ENCODE measurements at regions not wholly inside any gene's neighbourhood (a gene's known extent, or its start where the extent isn't known, plus 50 kb on each side); places are given as distances from the start of the nearest gene placed in this dataset.

DNA sequence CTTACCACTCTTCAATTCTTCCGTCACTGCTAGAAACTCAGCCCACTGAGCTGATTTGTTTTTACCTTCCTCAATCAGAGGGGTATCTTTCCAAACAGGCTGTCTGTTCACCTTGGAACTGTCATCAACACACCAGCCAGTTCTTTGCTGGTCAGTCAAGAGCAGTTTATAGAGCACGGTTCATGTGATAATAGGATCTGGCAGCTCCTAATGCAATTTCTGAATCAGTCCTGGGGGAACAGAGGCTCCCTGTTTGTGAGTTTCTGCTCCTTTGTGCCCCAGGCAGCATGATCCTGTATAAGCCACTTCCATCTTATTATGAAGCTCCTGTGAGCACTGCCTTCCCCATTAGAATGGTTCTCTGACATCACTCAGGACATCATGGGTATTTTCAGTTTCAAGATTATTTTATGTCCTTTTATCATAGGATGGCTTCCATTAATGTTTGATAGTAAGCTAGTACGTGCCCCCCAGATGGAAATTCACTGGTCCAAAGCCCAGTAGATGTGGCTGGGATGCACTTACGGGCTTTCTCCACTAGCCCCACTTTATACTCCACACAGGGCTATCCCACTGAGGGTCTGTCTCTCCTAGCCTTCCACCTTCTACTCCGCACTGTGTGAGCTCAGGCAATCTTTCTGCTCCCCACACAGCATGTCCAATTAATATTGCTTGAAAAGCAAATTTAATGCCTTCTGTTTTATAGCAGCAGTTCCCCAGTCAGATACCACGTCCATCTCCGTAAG lies 85.5 kb upstream of the SPIN1 start:
- no peak for TF ChIP-seq EP300 (IDR thresholded peaks at IDR 0.05)
- no peak for TF ChIP-seq POLR2AphosphoS5 (IDR thresholded peaks at IDR 0.05)
- TF ChIP-seq, protein P1, sequence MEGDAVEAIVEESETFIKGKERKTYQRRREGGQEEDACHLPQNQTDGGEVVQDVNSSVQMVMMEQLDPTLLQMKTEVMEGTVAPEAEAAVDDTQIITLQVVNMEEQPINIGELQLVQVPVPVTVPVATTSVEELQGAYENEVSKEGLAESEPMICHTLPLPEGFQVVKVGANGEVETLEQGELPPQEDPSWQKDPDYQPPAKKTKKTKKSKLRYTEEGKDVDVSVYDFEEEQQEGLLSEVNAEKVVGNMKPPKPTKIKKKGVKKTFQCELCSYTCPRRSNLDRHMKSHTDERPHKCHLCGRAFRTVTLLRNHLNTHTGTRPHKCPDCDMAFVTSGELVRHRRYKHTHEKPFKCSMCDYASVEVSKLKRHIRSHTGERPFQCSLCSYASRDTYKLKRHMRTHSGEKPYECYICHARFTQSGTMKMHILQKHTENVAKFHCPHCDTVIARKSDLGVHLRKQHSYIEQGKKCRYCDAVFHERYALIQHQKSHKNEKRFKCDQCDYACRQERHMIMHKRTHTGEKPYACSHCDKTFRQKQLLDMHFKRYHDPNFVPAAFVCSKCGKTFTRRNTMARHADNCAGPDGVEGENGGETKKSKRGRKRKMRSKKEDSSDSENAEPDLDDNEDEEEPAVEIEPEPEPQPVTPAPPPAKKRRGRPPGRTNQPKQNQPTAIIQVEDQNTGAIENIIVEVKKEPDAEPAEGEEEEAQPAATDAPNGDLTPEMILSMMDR (IDR thresholded peaks at IDR 0.05), result no peak
- TF ChIP-seq POLR2A (IDR thresholded peaks at IDR 0.05), result no peak
- WGBS, 2 donors, result 92 to 96% methylated on average over 6 to 7 of the region's 7 CpGs
- Histone ChIP-seq H3K4me1 (no peaks in the 10 kb centered on the region), H3K9me3 (no peaks in the 10 kb centered on the region), H3K36me3 (no peaks in the 10 kb centered on the region), H3K4me3 (no peak overlapping the region), H3K27ac (no peak overlapping the region), H3K27me3 (no peaks in the 10 kb centered on the region)
- ATAC-seq (ENCODE audit: low FRiP score in 2 of 2) (no peak), DNase-seq (no peak)

DNA sequence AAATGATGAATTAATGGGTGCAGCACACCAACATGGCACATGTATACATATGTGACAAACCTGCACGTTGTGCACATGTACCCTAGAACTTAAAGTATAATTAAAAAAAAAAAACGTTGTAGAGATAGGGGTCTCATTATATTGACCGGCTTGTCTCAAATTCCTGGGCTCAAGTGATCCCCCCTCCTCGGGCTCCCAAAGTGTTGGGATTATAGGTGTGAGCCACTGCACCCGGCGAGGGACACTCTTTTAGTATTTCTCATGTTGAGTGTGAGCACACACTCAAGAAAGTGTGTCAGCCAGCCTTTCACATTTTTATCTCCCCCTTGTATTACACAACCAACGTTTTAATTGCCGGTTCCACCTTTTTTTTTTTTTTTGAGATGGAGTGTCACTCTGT lies 87.7 kb upstream of the SPIN1 start:
- no peaks in the 10 kb centered on the region for H3K36me3 ChIP-seq
- ATAC-seq (ENCODE audit: low FRiP score in 2 of 2) (no peak), DNase-seq (no peak)
- WGBS, 2 donors, result 88% methylated on average over 8 of the region's 8 CpGs
- no peak overlapping the region for H3K4me3 ChIP-seq
- H3K9me3 ChIP-seq, result no peaks in the 10 kb centered on the region
- H3K4me1 ChIP-seq, result no peaks in the 10 kb centered on the region
- no peak for TF ChIP-seq POLR2A (IDR thresholded peaks at IDR 0.05)
- no peak for TF ChIP-seq POLR2AphosphoS5 (IDR thresholded peaks at IDR 0.05)
- TF ChIP-seq, protein P1 (IDR thresholded peaks at IDR 0.05), result no peak
- TF ChIP-seq EP300 (IDR thresholded peaks at IDR 0.05), result no peak
- no peak overlapping the region for H3K27ac ChIP-seq
- no peaks in the 10 kb centered on the region for H3K27me3 ChIP-seq

DNA sequence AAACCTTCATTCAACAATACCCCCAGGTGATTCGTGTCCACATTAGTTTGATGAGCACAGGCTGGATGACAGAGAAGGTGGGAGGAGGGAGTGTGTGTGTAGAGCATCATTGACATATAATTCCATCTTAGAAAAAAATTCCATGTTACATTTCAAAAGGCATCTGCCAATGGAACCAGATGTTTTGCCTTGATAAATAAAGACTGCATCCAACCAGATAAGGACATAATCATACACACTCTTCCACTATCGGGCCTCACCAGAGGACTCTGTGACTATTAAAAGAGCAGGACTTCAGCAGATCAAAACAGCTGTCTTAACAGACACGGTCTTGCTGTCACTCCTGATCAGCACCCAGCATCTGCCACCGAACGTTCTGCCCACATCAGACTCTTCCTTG lies 96.4 kb upstream of the SPIN1 start:
- no peaks in the 10 kb centered on the region for H3K36me3 ChIP-seq
- TF ChIP-seq POLR2A (IDR thresholded peaks at IDR 0.05), result no peak
- no peaks in the 10 kb centered on the region for H3K4me1 ChIP-seq
- WGBS, 2 donors, result 69 to 75% methylated on average over 5 of the region's 5 CpGs
- no peaks in the 10 kb centered on the region for H3K27me3 ChIP-seq
- DNase-seq (no peak), ATAC-seq (ENCODE audit: low FRiP score in 2 of 2) (no peak)
- H3K9me3 ChIP-seq, result no peaks in the 10 kb centered on the region
- no peak overlapping the region for H3K4me3 ChIP-seq
- no peak overlapping the region for H3K27ac ChIP-seq

DNA sequence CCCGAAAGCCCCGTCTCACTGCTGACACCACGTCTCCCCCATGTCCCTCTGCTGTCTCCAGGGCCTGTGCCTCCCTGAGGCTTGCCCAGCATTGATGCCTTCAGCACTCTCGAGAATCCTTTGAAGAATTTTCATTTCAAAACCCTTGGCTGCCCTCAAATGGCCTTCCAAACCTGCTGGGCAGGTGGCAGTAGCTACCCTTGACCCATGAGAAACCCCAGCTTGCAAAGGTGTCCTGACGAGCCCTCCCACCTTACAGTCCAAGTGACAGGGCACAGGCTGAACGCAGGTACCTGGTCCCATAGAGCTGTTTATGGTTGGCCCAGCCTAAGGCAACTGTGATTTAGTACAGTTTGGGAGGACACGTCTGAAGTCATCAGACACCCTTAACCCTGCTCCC lies 97.2 kb upstream of the SPIN1 start:
- DNase-seq (no peak), ATAC-seq (ENCODE audit: low FRiP score in 2 of 2) (no peak)
- Histone ChIP-seq H3K4me3 (no peak overlapping the region), H3K4me1 (no peaks in the 10 kb centered on the region), H3K36me3 (no peaks in the 10 kb centered on the region), H3K27me3 (no peaks in the 10 kb centered on the region), H3K27ac (no peak overlapping the region), H3K9me3 (no peaks in the 10 kb centered on the region)
- TF ChIP-seq EP300 (IDR thresholded peaks at IDR 0.05) (no peak), POLR2AphosphoS5 (IDR thresholded peaks at IDR 0.05) (no peak), POLR2A (IDR thresholded peaks at IDR 0.05) (no peak)
- TF ChIP-seq, protein P1 (IDR thresholded peaks at IDR 0.05), result no peak
- WGBS, 2 donors, result 91 to 93% methylated on average over 6 to 7 of the region's 7 CpGs

DNA sequence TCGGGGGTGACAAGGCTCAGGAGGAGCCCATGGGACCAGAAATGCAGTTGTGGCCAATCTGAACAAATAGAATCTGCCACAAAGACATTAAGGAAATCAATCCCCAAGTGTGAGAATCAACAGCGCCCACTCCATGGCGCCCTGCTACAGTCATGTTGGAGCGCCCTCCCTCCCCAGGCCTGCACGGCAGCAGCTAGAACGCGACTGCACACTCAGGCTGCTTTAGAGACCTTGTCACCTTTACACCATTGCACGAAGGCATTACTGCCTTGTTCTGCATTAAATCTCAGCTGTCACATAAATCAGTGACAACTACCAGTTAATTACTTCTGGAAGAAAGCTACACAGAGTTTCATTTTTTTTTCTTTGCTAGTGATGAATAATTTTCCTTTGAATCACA lies 98.7 kb upstream of the SPIN1 start:
- Histone ChIP-seq H3K36me3 (no peaks in the 10 kb centered on the region), H3K27ac (no peak overlapping the region), H3K27me3 (no peaks in the 10 kb centered on the region), H3K9me3 (no peaks in the 10 kb centered on the region), H3K4me1 (no peaks in the 10 kb centered on the region), H3K4me3 (no peak overlapping the region)
- DNase-seq, result no peak
- no peak for ATAC-seq (ENCODE audit: low FRiP score in 2 of 2)
- TF ChIP-seq, protein P1 (IDR thresholded peaks at IDR 0.05), result no peak
- no peak for TF ChIP-seq POLR2A (IDR thresholded peaks at IDR 0.05)
- TF ChIP-seq EP300 (IDR thresholded peaks at IDR 0.05), result no peak
- TF ChIP-seq POLR2AphosphoS5 (IDR thresholded peaks at IDR 0.05), result no peak
- WGBS, 2 donors, result 85 to 96% methylated on average over 7 to 8 of the region's 8 CpGs
